HL-60 (cell line): ENCODE measurements at regions not wholly inside any gene's neighbourhood (a gene's known extent, or its start where the extent isn't known, plus 50 kb on each side); places are given as distances from the start of the nearest gene placed in this dataset.

Experiments
- DNase-seq, 2 experiments: peaks; one replicate each; pipeline ENCODE4 v3.0.0-alpha.2; 2010 to 2020; ENCODE audit warnings: low read depth in 1 of 2, low spot score in 1 of 2
- H3K27ac ChIP-seq: fragments of 250-450 bp; sonication (Bioruptor Pico); replicated peaks from 2 replicates; pipeline ENCODE4 v1.5.1; 2020; ENCODE audit warnings: mild to moderate bottlenecking, moderate library complexity
- H3K27me3 ChIP-seq: fragments of 250-450 bp; sonication (Bioruptor Pico); 2 replicates; pipeline ENCODE4 v1.5.1; 2021; ENCODE audit warnings: mild to moderate bottlenecking, moderate library complexity; ENCODE audit not compliant: insufficient read depth, poor library complexity, severe bottlenecking
- H3K4me3 ChIP-seq: replicated peaks from 2 replicates; pipeline ENCODE4 v1.5.1; 2011; ENCODE audit warnings: mild to moderate bottlenecking, control low read depth, low read length; ENCODE audit not compliant: insufficient read depth
- GABPA ChIP-seq: IDR thresholded peaks from 2 replicates; pipeline ENCODE4 v1.6.1; 2012; ENCODE audit warnings: low read depth
- POLR2AphosphoS5 ChIP-seq: IDR thresholded peaks from 2 replicates; pipeline ENCODE4 v1.6.1; 2012; ENCODE audit warnings: low read depth
- SPI1 ChIP-seq: IDR thresholded peaks from 2 replicates; pipeline ENCODE4 v1.6.1; 2012; ENCODE audit warnings: low read depth, mild to moderate bottlenecking, borderline replicate concordance
- TF ChIP-seq, protein P1 (sequence below): IDR thresholded peaks from 2 replicates; pipeline ENCODE4 v1.6.1; 2012; ENCODE audit warnings: low read depth; ENCODE audit not compliant: insufficient replicate concordance
- TF ChIP-seq, protein P2 (sequence below): IDR thresholded peaks from one replicate; pipeline ENCODE4 v1.5.1; 2011; ENCODE audit warnings: low read length, control low read depth, inconsistent platforms; ENCODE audit not compliant: insufficient read depth

DNA sequence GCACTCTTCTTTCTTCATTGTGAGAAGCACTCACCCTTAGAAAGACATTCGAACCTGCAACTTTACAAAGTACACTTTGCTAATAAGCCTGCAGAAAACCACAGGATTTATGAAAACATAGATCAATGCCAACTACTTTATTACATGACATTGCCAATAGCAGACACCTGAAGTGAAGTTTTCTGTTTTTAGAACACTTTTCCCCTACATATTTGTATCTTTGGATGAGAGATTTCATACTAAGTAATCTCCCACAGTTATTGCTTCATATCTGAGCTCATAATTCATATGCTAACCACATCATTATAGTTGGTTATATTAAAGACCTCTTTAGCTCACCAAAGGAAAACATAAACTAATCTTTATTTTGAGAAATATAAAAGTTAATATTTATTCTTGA, 276.5 kb upstream of the CTSO start:
- Histone ChIP-seq H3K27me3 (no peaks in the 10 kb centered on the region), H3K27ac (no peak overlapping the region), H3K4me3 (no peak overlapping the region)
- TF ChIP-seq SPI1 (no peak), GABPA (no peak), POLR2AphosphoS5 (no peak)
- TF ChIP-seq, protein P1, sequence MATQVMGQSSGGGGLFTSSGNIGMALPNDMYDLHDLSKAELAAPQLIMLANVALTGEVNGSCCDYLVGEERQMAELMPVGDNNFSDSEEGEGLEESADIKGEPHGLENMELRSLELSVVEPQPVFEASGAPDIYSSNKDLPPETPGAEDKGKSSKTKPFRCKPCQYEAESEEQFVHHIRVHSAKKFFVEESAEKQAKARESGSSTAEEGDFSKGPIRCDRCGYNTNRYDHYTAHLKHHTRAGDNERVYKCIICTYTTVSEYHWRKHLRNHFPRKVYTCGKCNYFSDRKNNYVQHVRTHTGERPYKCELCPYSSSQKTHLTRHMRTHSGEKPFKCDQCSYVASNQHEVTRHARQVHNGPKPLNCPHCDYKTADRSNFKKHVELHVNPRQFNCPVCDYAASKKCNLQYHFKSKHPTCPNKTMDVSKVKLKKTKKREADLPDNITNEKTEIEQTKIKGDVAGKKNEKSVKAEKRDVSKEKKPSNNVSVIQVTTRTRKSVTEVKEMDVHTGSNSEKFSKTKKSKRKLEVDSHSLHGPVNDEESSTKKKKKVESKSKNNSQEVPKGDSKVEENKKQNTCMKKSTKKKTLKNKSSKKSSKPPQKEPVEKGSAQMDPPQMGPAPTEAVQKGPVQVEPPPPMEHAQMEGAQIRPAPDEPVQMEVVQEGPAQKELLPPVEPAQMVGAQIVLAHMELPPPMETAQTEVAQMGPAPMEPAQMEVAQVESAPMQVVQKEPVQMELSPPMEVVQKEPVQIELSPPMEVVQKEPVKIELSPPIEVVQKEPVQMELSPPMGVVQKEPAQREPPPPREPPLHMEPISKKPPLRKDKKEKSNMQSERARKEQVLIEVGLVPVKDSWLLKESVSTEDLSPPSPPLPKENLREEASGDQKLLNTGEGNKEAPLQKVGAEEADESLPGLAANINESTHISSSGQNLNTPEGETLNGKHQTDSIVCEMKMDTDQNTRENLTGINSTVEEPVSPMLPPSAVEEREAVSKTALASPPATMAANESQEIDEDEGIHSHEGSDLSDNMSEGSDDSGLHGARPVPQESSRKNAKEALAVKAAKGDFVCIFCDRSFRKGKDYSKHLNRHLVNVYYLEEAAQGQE = no peak
- TF ChIP-seq, protein P2, sequence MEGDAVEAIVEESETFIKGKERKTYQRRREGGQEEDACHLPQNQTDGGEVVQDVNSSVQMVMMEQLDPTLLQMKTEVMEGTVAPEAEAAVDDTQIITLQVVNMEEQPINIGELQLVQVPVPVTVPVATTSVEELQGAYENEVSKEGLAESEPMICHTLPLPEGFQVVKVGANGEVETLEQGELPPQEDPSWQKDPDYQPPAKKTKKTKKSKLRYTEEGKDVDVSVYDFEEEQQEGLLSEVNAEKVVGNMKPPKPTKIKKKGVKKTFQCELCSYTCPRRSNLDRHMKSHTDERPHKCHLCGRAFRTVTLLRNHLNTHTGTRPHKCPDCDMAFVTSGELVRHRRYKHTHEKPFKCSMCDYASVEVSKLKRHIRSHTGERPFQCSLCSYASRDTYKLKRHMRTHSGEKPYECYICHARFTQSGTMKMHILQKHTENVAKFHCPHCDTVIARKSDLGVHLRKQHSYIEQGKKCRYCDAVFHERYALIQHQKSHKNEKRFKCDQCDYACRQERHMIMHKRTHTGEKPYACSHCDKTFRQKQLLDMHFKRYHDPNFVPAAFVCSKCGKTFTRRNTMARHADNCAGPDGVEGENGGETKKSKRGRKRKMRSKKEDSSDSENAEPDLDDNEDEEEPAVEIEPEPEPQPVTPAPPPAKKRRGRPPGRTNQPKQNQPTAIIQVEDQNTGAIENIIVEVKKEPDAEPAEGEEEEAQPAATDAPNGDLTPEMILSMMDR = no peak
- no peak for DNase-seq

DNA sequence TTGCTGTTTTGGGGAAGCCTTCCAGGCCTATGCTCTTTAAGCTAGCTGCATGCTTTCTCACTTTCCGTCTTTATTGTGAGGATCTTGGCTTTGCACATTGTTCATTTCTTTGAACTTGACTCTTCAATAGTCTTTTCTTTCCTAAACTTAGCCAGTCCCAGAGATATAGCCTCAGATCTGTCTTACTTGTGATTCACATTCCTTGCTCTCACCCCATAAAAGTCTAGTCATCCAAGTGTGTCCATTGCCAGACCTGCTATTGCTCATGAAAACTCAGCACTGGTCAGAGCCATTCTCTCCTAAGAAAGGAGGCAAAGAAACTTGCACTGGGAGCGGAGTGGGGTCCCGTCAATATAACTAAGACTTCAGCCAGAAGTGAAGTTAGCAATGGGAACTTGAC, 275.0 kb upstream of the CTSO start:
- TF ChIP-seq, protein P1 = no peak
- TF ChIP-seq SPI1 (no peak), POLR2AphosphoS5 (no peak), GABPA (no peak)
- TF ChIP-seq, protein P2 = no peak
- Histone ChIP-seq H3K4me3 (no peak overlapping the region), H3K27ac (no peak overlapping the region), H3K27me3 (no peaks in the 10 kb centered on the region)
- no peak for DNase-seq

DNA sequence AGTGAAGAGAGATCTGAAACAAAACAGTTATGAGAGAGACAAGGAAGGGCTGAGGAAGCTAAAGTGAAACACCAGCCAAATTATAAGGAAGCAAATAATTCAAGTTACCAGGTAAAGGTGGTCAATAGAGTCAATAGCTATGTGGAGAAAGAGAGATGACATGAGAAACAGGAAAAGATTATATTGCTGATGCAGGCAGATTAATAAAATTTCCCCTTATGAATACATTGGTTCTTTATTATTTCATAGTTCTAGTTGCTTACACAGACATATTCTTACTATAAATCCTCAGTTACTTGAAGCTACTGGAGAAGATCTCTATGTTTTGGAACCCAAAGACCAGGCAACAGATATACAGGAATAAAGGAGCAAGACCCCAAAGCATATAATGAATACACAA, 273.7 kb upstream of the CTSO start:
- H3K27ac ChIP-seq = no peak overlapping the region
- no peak overlapping the region for H3K4me3 ChIP-seq
- TF ChIP-seq GABPA (no peak), SPI1 (no peak), POLR2AphosphoS5 (no peak)
- TF ChIP-seq, protein P1 = no peak
- TF ChIP-seq, protein P2 = no peak
- DNase-seq = no peak
- H3K27me3 ChIP-seq = no peaks in the 10 kb centered on the region
